ENCODE measurements at regions not wholly inside any gene's neighbourhood (a gene's known extent, or its start where the extent isn't known, plus 50 kb on each side); places are given as distances from the start of the nearest gene placed in this dataset.

GRCh38 chr15:98443526-98443925 is 204.8 kb upstream of the IGF1R start:
- no peak for TF ChIP-seq CTCF (IDR thresholded peaks at IDR 0.05 in 2 of 3, conservative IDR thresholded peaks at IDR 0.05 in 1 of 3; ENCODE audit: borderline replicate concordance in 1 of 3, insufficient read depth in 1 of 3, low read depth in 2 of 3, low read length in 2 of 3)
- TF ChIP-seq POLR2A (IDR thresholded peaks at IDR 0.05; ENCODE audit: borderline replicate concordance, extremely low read depth, insufficient read depth, insufficient read length) = no peak
- TF ChIP-seq EZH2phosphoT487 (IDR thresholded peaks at IDR 0.05; ENCODE audit: borderline replicate concordance) = no peak
- no peak for TF ChIP-seq EZH2 (IDR thresholded peaks at IDR 0.05)
- no peak for TF ChIP-seq REST (IDR thresholded peaks at IDR 0.05; ENCODE audit: low read depth)
